GM12878 (cell line): ENCODE measurements at regions not wholly inside any gene's neighbourhood (a gene's known extent, or its start where the extent isn't known, plus 50 kb on each side); places are given as distances from the start of the nearest gene placed in this dataset.

ENCODE experiments used
- DPF2 ChIP-seq: fragments of 450-650 bp; IDR thresholded peaks from 2 replicates; pipeline ENCODE4 v1.6.1; 2017; ENCODE audit warnings: mild to moderate bottlenecking
- EGR1 ChIP-seq, 2 experiments: IDR thresholded peaks; 1 replicate in 1 of 2; 2 replicates in 1 of 2; pipeline ENCODE4 v1.6.1; 2011 to 2012; ENCODE audit warnings: low read depth in 2 of 2, low read length in 2 of 2, borderline replicate concordance in 1 of 2, mild to moderate bottlenecking in 1 of 2, moderate library complexity in 1 of 2
- EP300 ChIP-seq, 2 experiments: fragments of 150-350 bp in 1 of 2; IDR thresholded peaks; 2 replicates each; pipeline ENCODE4 v1.6.1; 2011 to 2012; ENCODE audit warnings: low read depth in 2 of 2, low read length in 2 of 2, borderline replicate concordance in 1 of 2, improper control_type of control experiment in 1 of 2, inconsistent platforms in 1 of 2; ENCODE audit not compliant: control insufficient read depth in 1 of 2
- EZH2 ChIP-seq: IDR thresholded peaks from 2 replicates; pipeline ENCODE4 v1.6.1; 2012; ENCODE audit warnings: low read depth, mild to moderate bottlenecking, control low read depth, inconsistent platforms, low read length, borderline replicate concordance; ENCODE audit not compliant: control insufficient read depth
- FOS ChIP-seq: IDR thresholded peaks from 3 replicates; pipeline ENCODE4 v1.6.1; 2011; ENCODE audit warnings: borderline replicate concordance; ENCODE audit not compliant: insufficient read length; ENCODE audit errors: extremely low read depth
- GATAD2B ChIP-seq: fragments of 450-650 bp; conservative IDR thresholded peaks from 2 replicates; pipeline ENCODE4 v1.6.1; 2017; ENCODE audit warnings: low read depth, mild to moderate bottlenecking, moderate library complexity
- JUND ChIP-seq: IDR thresholded peaks from 2 replicates; pipeline ENCODE4 v1.6.1; 2012; ENCODE audit warnings: low read depth, mild to moderate bottlenecking, low read length, improper control_type of control experiment, moderate library complexity
- SIN3A ChIP-seq: IDR thresholded peaks from 2 replicates; pipeline ENCODE4 v1.6.1; 2012; ENCODE audit warnings: low read depth, low read length, improper control_type of control experiment
- SIX5 ChIP-seq: IDR thresholded peaks from 2 replicates; pipeline ENCODE4 v1.6.1; 2011; ENCODE audit warnings: mild to moderate bottlenecking, low read depth, low read length, moderate library complexity; ENCODE audit not compliant: severe bottlenecking
- SUPT20H ChIP-seq: IDR thresholded peaks from 2 replicates; pipeline ENCODE4 v1.6.1; 2011; ENCODE audit warnings: low read depth, mild to moderate bottlenecking, low read length, moderate library complexity, borderline replicate concordance; ENCODE audit not compliant: control insufficient read depth
- TF ChIP-seq, protein P1 (sequence below), 3 experiments: IDR thresholded peaks in 2 of 3; conservative IDR thresholded peaks in 1 of 3; 2 replicates each; pipeline ENCODE4 v1.5.1; 2011; ENCODE audit warnings: low read depth in 3 of 3, low read length in 3 of 3, mild to moderate bottlenecking in 3 of 3, control low read depth in 2 of 3, moderate library complexity in 2 of 3, inconsistent platforms in 1 of 3, mixed read lengths in 1 of 3; ENCODE audit not compliant: control insufficient read depth in 2 of 3, insufficient read depth in 1 of 3; ENCODE audit errors: extremely low read depth in 1 of 3
- TF ChIP-seq, protein P2 (sequence below): IDR thresholded peaks from 2 replicates; pipeline ENCODE4 v1.6.1; 2011; ENCODE audit warnings: borderline replicate concordance, low read depth, mild to moderate bottlenecking, moderate library complexity, low read length; ENCODE audit not compliant: insufficient read depth, poor library complexity, severe bottlenecking

DNA sequence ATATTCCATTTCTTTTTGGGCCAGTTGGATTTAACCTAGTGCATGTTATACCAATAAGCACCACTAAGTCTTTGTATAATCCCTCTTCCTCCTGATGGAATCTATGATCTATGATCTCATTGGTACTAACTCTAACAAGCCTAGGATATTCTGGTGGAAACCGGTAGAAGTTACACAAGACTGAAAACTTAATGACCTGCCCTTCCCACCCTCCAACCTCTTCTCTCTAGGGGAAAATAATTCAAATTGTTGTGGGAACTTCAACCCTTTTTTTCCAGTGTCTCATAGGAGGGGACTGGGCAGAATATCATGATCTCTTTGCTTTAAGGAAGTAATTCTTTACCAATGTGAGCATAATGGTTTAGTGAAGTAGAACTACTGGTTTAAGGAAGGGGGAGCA lies 289.5 kb upstream of the BOD1L1 start:
- no peak for TF ChIP-seq SIN3A
- no peak for TF ChIP-seq EP300 (IDR thresholded peaks at IDR 0.05; ENCODE audit: borderline replicate concordance in 1 of 2, control insufficient read depth in 1 of 2, low read depth in 2 of 2, low read length in 2 of 2)
- no peak for TF ChIP-seq EZH2
- no peak for TF ChIP-seq EGR1 (IDR thresholded peaks at IDR 0.05; ENCODE audit: borderline replicate concordance in 1 of 2, low read depth in 2 of 2, low read length in 2 of 2)
- no peak for TF ChIP-seq JUND
- TF ChIP-seq, protein P1, sequence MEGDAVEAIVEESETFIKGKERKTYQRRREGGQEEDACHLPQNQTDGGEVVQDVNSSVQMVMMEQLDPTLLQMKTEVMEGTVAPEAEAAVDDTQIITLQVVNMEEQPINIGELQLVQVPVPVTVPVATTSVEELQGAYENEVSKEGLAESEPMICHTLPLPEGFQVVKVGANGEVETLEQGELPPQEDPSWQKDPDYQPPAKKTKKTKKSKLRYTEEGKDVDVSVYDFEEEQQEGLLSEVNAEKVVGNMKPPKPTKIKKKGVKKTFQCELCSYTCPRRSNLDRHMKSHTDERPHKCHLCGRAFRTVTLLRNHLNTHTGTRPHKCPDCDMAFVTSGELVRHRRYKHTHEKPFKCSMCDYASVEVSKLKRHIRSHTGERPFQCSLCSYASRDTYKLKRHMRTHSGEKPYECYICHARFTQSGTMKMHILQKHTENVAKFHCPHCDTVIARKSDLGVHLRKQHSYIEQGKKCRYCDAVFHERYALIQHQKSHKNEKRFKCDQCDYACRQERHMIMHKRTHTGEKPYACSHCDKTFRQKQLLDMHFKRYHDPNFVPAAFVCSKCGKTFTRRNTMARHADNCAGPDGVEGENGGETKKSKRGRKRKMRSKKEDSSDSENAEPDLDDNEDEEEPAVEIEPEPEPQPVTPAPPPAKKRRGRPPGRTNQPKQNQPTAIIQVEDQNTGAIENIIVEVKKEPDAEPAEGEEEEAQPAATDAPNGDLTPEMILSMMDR (IDR thresholded peaks at IDR 0.05 in 2 of 3, conservative IDR thresholded peaks at IDR 0.05 in 1 of 3; ENCODE audit: control insufficient read depth in 2 of 3, extremely low read depth in 1 of 3, insufficient read depth in 1 of 3, low read depth in 3 of 3, low read length in 3 of 3): no peak
- TF ChIP-seq FOS: no peak
- TF ChIP-seq, protein P2, sequence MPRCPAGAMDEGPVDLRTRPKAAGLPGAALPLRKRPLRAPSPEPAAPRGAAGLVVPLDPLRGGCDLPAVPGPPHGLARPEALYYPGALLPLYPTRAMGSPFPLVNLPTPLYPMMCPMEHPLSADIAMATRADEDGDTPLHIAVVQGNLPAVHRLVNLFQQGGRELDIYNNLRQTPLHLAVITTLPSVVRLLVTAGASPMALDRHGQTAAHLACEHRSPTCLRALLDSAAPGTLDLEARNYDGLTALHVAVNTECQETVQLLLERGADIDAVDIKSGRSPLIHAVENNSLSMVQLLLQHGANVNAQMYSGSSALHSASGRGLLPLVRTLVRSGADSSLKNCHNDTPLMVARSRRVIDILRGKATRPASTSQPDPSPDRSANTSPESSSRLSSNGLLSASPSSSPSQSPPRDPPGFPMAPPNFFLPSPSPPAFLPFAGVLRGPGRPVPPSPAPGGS: no peak
- TF ChIP-seq GATAD2B: no peak
- no peak for TF ChIP-seq SIX5
- TF ChIP-seq DPF2: no peak
- no peak for TF ChIP-seq SUPT20H
